Muscle layer of colon (tissue), 2 donors: ENCODE measurements at regions not wholly inside any gene's neighbourhood (a gene's known extent, or its start where the extent isn't known, plus 50 kb on each side); places are given as distances from the start of the nearest gene placed in this dataset.
"Not testable (repeated sequence)": the region's sequence is repeated elsewhere in the genome, so short reads cannot be mapped to it uniquely, and the experiment has no call there.

Source experiments
- H3K27ac ChIP-seq: one replicate; pipeline ENCODE4 v1.7.0; 2013; ENCODE audit warnings: low read depth, mild to moderate bottlenecking, low read length, moderate library complexity
- H3K27me3 ChIP-seq, 2 donors: one replicate each; pipeline ENCODE4 v1.7.0; 2013; ENCODE audit warnings: low read length in 2 of 2, mild to moderate bottlenecking in 2 of 2; ENCODE audit not compliant: insufficient read depth in 2 of 2, control insufficient read depth in 1 of 2
- H3K36me3 ChIP-seq: one replicate; pipeline ENCODE4 v1.7.0; 2013; ENCODE audit warnings: mild to moderate bottlenecking, low read length; ENCODE audit not compliant: insufficient read depth
- H3K4me1 ChIP-seq: one replicate; pipeline ENCODE4 v1.7.0; 2013; ENCODE audit warnings: mild to moderate bottlenecking, low read length; ENCODE audit not compliant: insufficient read depth
- H3K4me3 ChIP-seq, 2 donors: one replicate each; pipeline ENCODE4 v1.7.0; 2013; ENCODE audit warnings: low read length in 2 of 2, low read depth in 1 of 2, mild to moderate bottlenecking in 1 of 2, moderate library complexity in 1 of 2
- H3K9ac ChIP-seq: one replicate; pipeline ENCODE4 v1.7.0; 2013; ENCODE audit warnings: low read length
- H3K9me3 ChIP-seq: one replicate; pipeline ENCODE4 v1.7.0; 2013; ENCODE audit warnings: mild to moderate bottlenecking, low read length
- donor health status: abdominal sarcoma.
- donor health status: Adenocarcinoma of cecum.

- no peak overlapping the region for H3K9ac ChIP-seq
- H3K27ac ChIP-seq: no peak overlapping the region
- no peaks in the 10 kb centered on the region for H3K4me1 ChIP-seq
- H3K27me3 ChIP-seq: no peaks in the 10 kb centered on the region
- H3K36me3 ChIP-seq: no peaks in the 10 kb centered on the region
- no peaks in the 10 kb centered on the region for H3K9me3 ChIP-seq
- H3K4me3 ChIP-seq: no peak overlapping the region
Observed at GRCh38 chr1:94769551-94769950, 50.6 kb upstream of the SLC44A3 start.

- Histone ChIP-seq H3K36me3 (no peaks in the 10 kb centered on the region), H3K9ac (no peak overlapping the region), H3K4me3 (no peak overlapping the region), H3K27me3 (no peaks in the 10 kb centered on the region), H3K9me3 (no peaks in the 10 kb centered on the region), H3K27ac (no peak overlapping the region), H3K4me1 (no peaks in the 10 kb centered on the region)
Observed at GRCh38 chr1:94768036-94768435, 52.1 kb upstream of the SLC44A3 start.

- Histone ChIP-seq H3K9me3 (no peaks in the 10 kb centered on the region), H3K9ac (no peak overlapping the region), H3K36me3 (no peaks in the 10 kb centered on the region), H3K27ac (no peak overlapping the region), H3K4me1 (no peaks in the 10 kb centered on the region), H3K27me3 (no peaks in the 10 kb centered on the region), H3K4me3 (no peak overlapping the region)
Observed at GRCh38 chr1:94765958-94766357, 54.2 kb upstream of the SLC44A3 start.

- no peak overlapping the region for H3K27ac ChIP-seq
- no peak overlapping the region for H3K4me3 ChIP-seq
- no peaks in the 10 kb centered on the region for H3K9me3 ChIP-seq
- no peaks in the 10 kb centered on the region for H3K4me1 ChIP-seq
- H3K9ac ChIP-seq: no peak overlapping the region
- no peaks in the 10 kb centered on the region for H3K36me3 ChIP-seq
- H3K27me3 ChIP-seq: no peaks in the 10 kb centered on the region
Observed at GRCh38 chr1:94759188-94759587, 61.0 kb upstream of the SLC44A3 start.

- H3K36me3 ChIP-seq: no peaks in the 10 kb centered on the region
- peaks cover 7% of the 10 kb centered on the region for H3K4me1 ChIP-seq
- H3K9me3 ChIP-seq: no peaks in the 10 kb centered on the region
- H3K9ac ChIP-seq: no peak overlapping the region
- H3K27ac ChIP-seq: no peak overlapping the region
- no peaks in the 10 kb centered on the region for H3K27me3 ChIP-seq
- no peak overlapping the region for H3K4me3 ChIP-seq
Observed at GRCh38 chr1:94757931-94758330, 62.2 kb upstream of the SLC44A3 start.

GRCh38 chr1:94755675-94756074, 64.5 kb upstream of the SLC44A3 start:
- H3K9me3 ChIP-seq: no peaks in the 10 kb centered on the region
- no peak overlapping the region for H3K4me3 ChIP-seq
- H3K4me1 ChIP-seq: peaks cover 7% of the 10 kb centered on the region
- H3K27ac ChIP-seq: no peak overlapping the region
- no peaks in the 10 kb centered on the region for H3K27me3 ChIP-seq
- no peak overlapping the region for H3K9ac ChIP-seq
- no peaks in the 10 kb centered on the region for H3K36me3 ChIP-seq

GRCh38 chr1:94755016-94755415, 65.1 kb upstream of the SLC44A3 start:
- not testable (repeated sequence) for H3K9me3 ChIP-seq, H3K36me3 ChIP-seq, H3K9ac ChIP-seq, H3K27me3 ChIP-seq, H3K4me1 ChIP-seq, H3K4me3 ChIP-seq, H3K27ac ChIP-seq

- H3K4me1 ChIP-seq: peaks cover 7% of the 10 kb centered on the region
- H3K27ac ChIP-seq: no peak overlapping the region
- H3K9me3 ChIP-seq: no peaks in the 10 kb centered on the region
- H3K36me3 ChIP-seq: no peaks in the 10 kb centered on the region
- H3K27me3 ChIP-seq: no peaks in the 10 kb centered on the region
- H3K9ac ChIP-seq: no peak overlapping the region
- H3K4me3 ChIP-seq: no peak overlapping the region
Observed at GRCh38 chr1:94754570-94754969, 65.6 kb upstream of the SLC44A3 start.

GRCh38 chr1:94754095-94754494, 66.1 kb upstream of the SLC44A3 start:
- Histone ChIP-seq H3K9ac (no peak overlapping the region), H3K4me1 (peaks cover 7% of the 10 kb centered on the region), H3K36me3 (no peaks in the 10 kb centered on the region), H3K27ac (no peak overlapping the region), H3K4me3 (no peak overlapping the region), H3K9me3 (no peaks in the 10 kb centered on the region), H3K27me3 (no peaks in the 10 kb centered on the region)

- Histone ChIP-seq H3K9ac (no peak overlapping the region), H3K36me3 (no peaks in the 10 kb centered on the region), H3K4me3 (no peak overlapping the region), H3K4me1 (peaks cover 7% of the 10 kb centered on the region), H3K27me3 (no peaks in the 10 kb centered on the region), H3K9me3 (no peaks in the 10 kb centered on the region), H3K27ac (no peak overlapping the region)
Observed at GRCh38 chr1:94753171-94753972, 66.8 kb upstream of the SLC44A3 start.

GRCh38 chr1:94751483-94751882, 68.7 kb upstream of the SLC44A3 start:
- H3K27me3 ChIP-seq, H3K9me3 ChIP-seq, H3K36me3 ChIP-seq, H3K4me1 ChIP-seq, H3K9ac ChIP-seq, H3K4me3 ChIP-seq, H3K27ac ChIP-seq: not testable (repeated sequence)
